ENCODE measurements at regions not wholly inside any gene's neighbourhood (a gene's known extent, or its start where the extent isn't known, plus 50 kb on each side); places are given as distances from the start of the nearest gene placed in this dataset.

- Histone ChIP-seq H3K36me3 (no peaks in the 10 kb centered on the region), H3K4me1 (ENCODE audit: control insufficient read depth in 1 of 2, insufficient read depth in 1 of 2, low read depth in 1 of 2, low read length in 1 of 2) (no peaks in the 10 kb centered on the region), H3K27ac (no peak overlapping the region), H3K27me3 (no peaks in the 10 kb centered on the region), H3K4me3 (ENCODE audit: low read depth in 1 of 2, low read length in 1 of 2) (no peak overlapping the region), H3K9me3 (no peaks in the 10 kb centered on the region)
- TF ChIP-seq CTCF (IDR thresholded peaks at IDR 0.05): no peak
Measured at GRCh38 chr20:57103146-57103800, 163.2 kb downstream of the BMP7 start.

GRCh38 chr20:57104113-57104512 lies 162.3 kb downstream of the BMP7 start:
- H3K4me3 ChIP-seq (ENCODE audit: low read depth in 1 of 2, low read length in 1 of 2): no peak overlapping the region
- H3K36me3 ChIP-seq: no peaks in the 10 kb centered on the region
- H3K9me3 ChIP-seq: no peaks in the 10 kb centered on the region
- H3K27me3 ChIP-seq: no peaks in the 10 kb centered on the region
- no peaks in the 10 kb centered on the region for H3K4me1 ChIP-seq (ENCODE audit: control insufficient read depth in 1 of 2, insufficient read depth in 1 of 2, low read depth in 1 of 2, low read length in 1 of 2)
- no peak for TF ChIP-seq CTCF (IDR thresholded peaks at IDR 0.05)
- no peak overlapping the region for H3K27ac ChIP-seq

GRCh38 chr20:57104651-57105204 lies 161.7 kb downstream of the BMP7 start:
- no peak overlapping the region for H3K4me3 ChIP-seq (ENCODE audit: low read depth in 1 of 2, low read length in 1 of 2)
- H3K4me1 ChIP-seq (ENCODE audit: control insufficient read depth in 1 of 2, insufficient read depth in 1 of 2, low read depth in 1 of 2, low read length in 1 of 2): no peaks in the 10 kb centered on the region
- H3K27me3 ChIP-seq: no peaks in the 10 kb centered on the region
- TF ChIP-seq CTCF (IDR thresholded peaks at IDR 0.05): no peak
- no peaks in the 10 kb centered on the region for H3K9me3 ChIP-seq
- H3K27ac ChIP-seq: no peak overlapping the region
- H3K36me3 ChIP-seq: no peaks in the 10 kb centered on the region

GRCh38 chr20:57106030-57106682 lies 160.3 kb downstream of the BMP7 start:
- Histone ChIP-seq H3K4me1 (ENCODE audit: control insufficient read depth in 1 of 2, insufficient read depth in 1 of 2, low read depth in 1 of 2, low read length in 1 of 2) (no peaks in the 10 kb centered on the region), H3K4me3 (ENCODE audit: low read depth in 1 of 2, low read length in 1 of 2) (no peak overlapping the region), H3K36me3 (no peaks in the 10 kb centered on the region), H3K27ac (no peak overlapping the region), H3K9me3 (no peaks in the 10 kb centered on the region), H3K27me3 (no peaks in the 10 kb centered on the region)
- TF ChIP-seq CTCF (IDR thresholded peaks at IDR 0.05): no peak

- Histone ChIP-seq H3K27ac (no peak overlapping the region), H3K9me3 (no peaks in the 10 kb centered on the region), H3K4me1 (ENCODE audit: control insufficient read depth in 1 of 2, insufficient read depth in 1 of 2, low read depth in 1 of 2, low read length in 1 of 2) (no peaks in the 10 kb centered on the region), H3K4me3 (ENCODE audit: low read depth in 1 of 2, low read length in 1 of 2) (no peak overlapping the region), H3K36me3 (no peaks in the 10 kb centered on the region), H3K27me3 (no peaks in the 10 kb centered on the region)
- TF ChIP-seq CTCF (IDR thresholded peaks at IDR 0.05): no peak
Measured at GRCh38 chr20:57106692-57107091, 159.7 kb downstream of the BMP7 start.
